Activated T-cell treated with anti-CD3 and anti-CD28 coated beads, Interleukin-2, amount 50 U/mL, for 24 hours (primary cell): ENCODE measurements at regions not wholly inside any gene's neighbourhood (a gene's known extent, or its start where the extent isn't known, plus 50 kb on each side); places are given as distances from the start of the nearest gene placed in this dataset.
"Not testable (repeated sequence)": the region's sequence is repeated elsewhere in the genome, so short reads cannot be mapped to it uniquely, and the experiment has no call there.

ENCODE experiments used
- DNase-seq: peaks from one replicate; pipeline ENCODE4 v3.0.0-alpha.2; 2020
- H3K27ac Mint-ChIP-seq: 2 replicates; pipeline ENCODE4 v1.8.0; 2020; ENCODE audit warnings: mild to moderate bottlenecking, mixed read lengths
- H3K27me3 Mint-ChIP-seq: 2 replicates; pipeline ENCODE4 v1.8.0; 2020; ENCODE audit warnings: mixed read lengths
- H3K36me3 Mint-ChIP-seq: 2 replicates; pipeline ENCODE4 v1.8.0; 2020; ENCODE audit warnings: low read depth, mixed read lengths
- H3K4me1 Mint-ChIP-seq: 2 replicates; pipeline ENCODE4 v1.8.0; 2020; ENCODE audit warnings: low read depth, mixed read lengths
- H3K4me3 Mint-ChIP-seq: 2 replicates; pipeline ENCODE4 v1.8.0; 2020; ENCODE audit warnings: mild to moderate bottlenecking, moderate library complexity, mixed read lengths
- H3K9me3 Mint-ChIP-seq: 2 replicates; pipeline ENCODE4 v1.8.0; 2020; ENCODE audit warnings: mixed read lengths

- no peaks in the 10 kb centered on the region for H3K9me3 Mint-ChIP-seq
- H3K4me1 Mint-ChIP-seq = no peaks in the 10 kb centered on the region
- no peaks in the 10 kb centered on the region for H3K36me3 Mint-ChIP-seq
- H3K27me3 Mint-ChIP-seq = peaks cover 53% of the 10 kb centered on the region
- H3K27ac Mint-ChIP-seq = no peak overlapping the region
- no peak overlapping the region for H3K4me3 Mint-ChIP-seq
- no peak for DNase-seq
These were observed 209.7 kb downstream of the DUSP10 start for GRCh38 chr1:221532071-221532773.

GRCh38 chr1:221541296-221541695 lies 200.6 kb downstream of the DUSP10 start:
- DNase-seq = no peak
- H3K27me3 Mint-ChIP-seq = peaks cover 27% of the 10 kb centered on the region
- no peaks in the 10 kb centered on the region for H3K36me3 Mint-ChIP-seq
- H3K9me3 Mint-ChIP-seq = no peaks in the 10 kb centered on the region
- H3K27ac Mint-ChIP-seq = no peak overlapping the region
- no peaks in the 10 kb centered on the region for H3K4me1 Mint-ChIP-seq
- H3K4me3 Mint-ChIP-seq = no peak overlapping the region

- Mint-ChIP-seq H3K9me3 (no peaks in the 10 kb centered on the region), H3K4me1 (no peaks in the 10 kb centered on the region), H3K4me3 (no peak overlapping the region), H3K27ac (no peak overlapping the region), H3K27me3 (peaks cover 4% of the 10 kb centered on the region), H3K36me3 (no peaks in the 10 kb centered on the region)
- DNase-seq = no peak
These were observed 198.3 kb downstream of the DUSP10 start for GRCh38 chr1:221543529-221544120.

DNA sequence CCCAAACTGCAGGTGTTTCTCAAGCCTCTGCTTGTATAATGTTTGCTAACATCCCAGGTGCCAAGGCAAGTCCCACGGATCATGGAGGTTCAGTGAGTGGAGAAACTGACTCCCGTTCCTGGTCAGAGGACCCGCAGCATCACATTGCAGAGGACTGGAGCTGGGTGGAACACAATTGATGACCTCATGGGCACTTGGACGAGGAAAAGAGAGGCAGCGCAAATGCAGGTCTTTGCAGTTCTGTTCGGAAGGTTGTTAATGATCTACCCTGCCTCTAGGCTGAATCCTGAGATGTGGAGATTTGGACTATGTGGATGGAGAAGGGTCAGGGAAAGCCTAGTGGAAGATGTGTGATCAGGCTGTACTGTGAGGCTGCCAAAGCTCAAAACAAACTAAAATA lies 192.9 kb downstream of the DUSP10 start:
- Mint-ChIP-seq H3K4me1 (no peaks in the 10 kb centered on the region), H3K9me3 (no peaks in the 10 kb centered on the region), H3K27me3 (no peaks in the 10 kb centered on the region), H3K4me3 (no peak overlapping the region), H3K27ac (no peak overlapping the region), H3K36me3 (no peaks in the 10 kb centered on the region)
- DNase-seq = no peak

- H3K27me3 Mint-ChIP-seq = no peaks in the 10 kb centered on the region
- no peak overlapping the region for H3K27ac Mint-ChIP-seq
These were observed 192.1 kb downstream of the DUSP10 start for GRCh38 chr1:221549815-221550214.

GRCh38 chr1:221552792-221553191 lies 189.1 kb downstream of the DUSP10 start:
- H3K4me1 Mint-ChIP-seq, DNase-seq, H3K9me3 Mint-ChIP-seq, H3K36me3 Mint-ChIP-seq, H3K4me3 Mint-ChIP-seq, H3K27ac Mint-ChIP-seq, H3K27me3 Mint-ChIP-seq: not testable (repeated sequence)

More at GRCh38 chr1:221549815-221550214, 192.1 kb downstream of the DUSP10 start:
- Mint-ChIP-seq H3K9me3 (no peaks in the 10 kb centered on the region), H3K4me1 (no peaks in the 10 kb centered on the region), H3K36me3 (no peaks in the 10 kb centered on the region), H3K4me3 (no peak overlapping the region)
- DNase-seq = no peak

DNA sequence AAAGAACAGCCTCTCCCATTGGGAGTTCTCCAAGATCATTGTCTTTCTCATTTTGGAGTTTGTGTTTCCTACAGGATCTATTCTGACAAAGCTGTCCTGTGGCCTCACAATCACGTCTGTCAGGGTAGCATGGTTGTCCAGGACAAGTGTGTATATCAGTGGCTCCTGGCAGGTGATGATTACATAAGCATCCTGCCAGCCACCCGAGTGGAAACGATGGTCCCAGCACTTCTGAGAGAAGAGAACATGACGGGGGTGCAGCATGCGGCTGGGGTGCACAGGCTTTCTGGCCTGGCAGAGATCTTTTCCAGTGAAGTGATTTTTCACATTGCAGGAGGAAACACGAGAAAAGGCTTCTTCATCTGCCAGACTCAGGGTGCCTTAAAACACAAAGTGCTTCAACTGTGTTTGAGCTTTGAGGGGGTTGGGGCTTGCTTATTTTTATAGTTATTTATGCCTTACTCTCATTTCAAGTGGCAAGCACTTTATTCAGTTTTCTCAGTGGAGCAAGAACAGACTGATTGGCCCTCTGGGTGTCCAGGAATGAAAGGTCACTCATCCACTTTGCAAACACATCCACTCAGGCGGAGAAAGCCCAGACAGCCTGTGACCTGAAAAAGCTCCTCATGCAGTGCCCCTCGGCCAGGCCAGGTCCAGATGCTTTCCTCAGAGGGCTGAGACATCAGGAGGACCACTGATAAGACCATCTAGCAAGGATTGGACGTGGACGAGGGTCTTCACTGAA lies 186.0 kb downstream of the DUSP10 start:
- Mint-ChIP-seq H3K4me3 (no peak overlapping the region), H3K36me3 (no peaks in the 10 kb centered on the region), H3K27me3 (no peaks in the 10 kb centered on the region), H3K9me3 (no peaks in the 10 kb centered on the region), H3K27ac (no peak overlapping the region), H3K4me1 (no peaks in the 10 kb centered on the region)
- DNase-seq = no peak

DNA sequence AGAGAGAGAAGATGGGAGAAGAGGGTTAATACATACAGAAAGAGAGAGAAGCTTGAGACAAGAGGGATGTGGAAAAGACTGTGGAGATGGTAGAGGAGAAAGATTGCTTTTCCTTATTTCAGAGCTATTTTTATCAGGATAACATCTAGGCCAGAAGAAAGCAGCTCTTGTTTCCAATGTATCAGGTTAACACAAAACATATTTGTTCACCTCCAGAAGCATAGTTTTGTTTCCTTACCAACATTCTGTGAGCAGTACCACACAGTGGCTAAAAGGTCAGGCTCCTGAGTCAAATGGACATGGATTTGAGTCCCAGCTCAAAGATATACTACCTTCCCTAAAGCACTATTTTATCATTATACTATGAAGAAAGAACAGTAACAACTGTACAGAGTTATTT lies 185.5 kb downstream of the DUSP10 start:
- no peak for DNase-seq
- Mint-ChIP-seq H3K4me3 (no peak overlapping the region), H3K4me1 (no peaks in the 10 kb centered on the region), H3K27me3 (no peaks in the 10 kb centered on the region), H3K36me3 (no peaks in the 10 kb centered on the region), H3K27ac (no peak overlapping the region), H3K9me3 (no peaks in the 10 kb centered on the region)

DNA sequence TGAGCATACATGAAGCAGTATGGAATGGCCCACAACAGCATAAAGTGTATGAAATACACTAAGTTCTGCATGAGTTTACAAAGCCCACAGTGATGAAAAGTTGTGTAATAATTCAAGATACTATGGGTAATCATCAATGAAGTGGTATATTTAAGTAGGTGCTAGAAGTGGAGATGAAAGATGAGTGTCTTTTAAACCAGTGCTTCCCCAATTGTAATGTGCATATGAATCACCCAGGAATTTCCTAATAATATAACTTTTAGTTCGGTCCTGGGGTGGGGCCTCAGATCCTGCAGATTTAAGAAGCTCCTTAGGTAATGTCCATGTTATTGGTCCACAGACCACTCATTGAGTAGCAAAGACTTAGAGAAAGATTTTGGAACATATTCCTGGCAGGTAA lies 184.9 kb downstream of the DUSP10 start:
- no peaks in the 10 kb centered on the region for H3K27me3 Mint-ChIP-seq
- no peak overlapping the region for H3K4me3 Mint-ChIP-seq
- no peaks in the 10 kb centered on the region for H3K36me3 Mint-ChIP-seq
- H3K9me3 Mint-ChIP-seq = no peaks in the 10 kb centered on the region
- H3K27ac Mint-ChIP-seq = no peak overlapping the region
- H3K4me1 Mint-ChIP-seq = no peaks in the 10 kb centered on the region
- DNase-seq = no peak

GRCh38 chr1:221558396-221558795 lies 183.5 kb downstream of the DUSP10 start:
- no peak for DNase-seq
- Mint-ChIP-seq H3K36me3 (no peaks in the 10 kb centered on the region), H3K4me1 (no peaks in the 10 kb centered on the region), H3K27ac (no peak overlapping the region), H3K4me3 (no peak overlapping the region), H3K9me3 (no peaks in the 10 kb centered on the region), H3K27me3 (no peaks in the 10 kb centered on the region)

DNA sequence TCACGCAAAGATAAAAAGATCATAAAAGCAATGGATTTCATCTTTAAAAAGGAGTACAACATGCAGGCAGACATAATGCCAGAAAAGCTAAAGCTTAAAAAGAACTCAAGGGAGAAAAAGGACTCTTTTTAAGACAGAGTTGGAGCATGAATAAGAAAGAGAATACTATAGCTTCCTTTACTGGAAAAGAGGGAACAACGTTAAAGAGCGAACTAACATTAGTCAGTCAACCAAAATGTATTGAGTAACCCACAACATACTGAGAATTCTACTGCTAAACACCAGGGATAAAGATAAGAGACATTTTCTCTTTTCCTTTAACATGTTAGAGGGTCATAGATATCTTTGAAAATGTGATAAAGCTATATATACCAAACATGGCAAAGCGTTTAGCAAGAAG lies 182.0 kb downstream of the DUSP10 start:
- H3K27me3 Mint-ChIP-seq = peaks cover 7% of the 10 kb centered on the region
- DNase-seq = no peak
- no peak overlapping the region for H3K4me3 Mint-ChIP-seq
- no peaks in the 10 kb centered on the region for H3K36me3 Mint-ChIP-seq
- no peak overlapping the region for H3K27ac Mint-ChIP-seq
- no peaks in the 10 kb centered on the region for H3K4me1 Mint-ChIP-seq
- H3K9me3 Mint-ChIP-seq = no peaks in the 10 kb centered on the region

DNA sequence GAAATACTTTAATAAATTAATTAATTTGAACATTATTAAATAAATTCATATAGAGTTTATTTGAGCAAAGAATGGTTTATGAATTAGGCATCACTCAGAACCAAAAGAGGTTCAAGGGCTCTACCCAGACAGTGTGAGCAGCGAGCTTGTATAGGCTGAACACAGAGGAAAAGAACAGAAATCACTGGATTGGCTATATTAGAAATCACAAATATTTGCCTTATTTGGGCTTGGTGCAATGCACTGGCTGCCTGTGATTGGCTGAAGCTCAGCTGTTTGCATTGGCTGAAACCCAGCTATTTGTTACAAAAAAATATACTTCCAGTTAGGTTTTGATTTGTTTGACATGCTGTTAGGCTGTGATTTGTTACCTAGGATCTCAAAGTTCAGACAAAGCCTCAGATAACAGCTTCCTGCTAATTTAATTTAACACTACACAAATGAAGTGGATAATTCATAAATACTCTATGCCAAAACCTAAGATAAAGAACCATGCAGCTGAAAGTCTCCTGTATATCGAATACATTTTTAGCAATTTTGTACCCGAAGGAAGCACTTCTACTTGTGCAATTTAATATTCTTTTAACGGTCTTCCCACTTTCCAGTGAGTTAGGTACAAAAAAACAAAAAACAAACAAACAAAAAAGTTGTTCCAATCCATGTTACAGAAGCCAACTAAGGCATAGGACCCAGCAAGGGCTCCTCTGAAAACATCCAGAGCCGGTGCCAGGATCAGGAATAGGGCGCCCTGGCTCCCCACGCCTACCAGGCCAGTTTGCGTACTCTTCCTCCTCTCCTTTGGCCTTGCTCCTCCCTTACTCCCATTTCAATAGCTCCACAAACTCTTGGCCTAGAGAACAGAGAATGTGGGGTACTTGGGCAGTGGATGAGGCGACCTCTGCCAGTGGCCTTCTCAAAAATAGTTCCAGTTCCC lies 179.1 kb downstream of the DUSP10 start:
- no peaks in the 10 kb centered on the region for H3K36me3 Mint-ChIP-seq
- H3K4me1 Mint-ChIP-seq = no peaks in the 10 kb centered on the region
- no peak overlapping the region for H3K27ac Mint-ChIP-seq

GRCh38 chr1:221563476-221563921 lies 178.4 kb downstream of the DUSP10 start:
- no peaks in the 10 kb centered on the region for H3K4me1 Mint-ChIP-seq
- H3K4me3 Mint-ChIP-seq = no peak overlapping the region
- no peak for DNase-seq

More for the DNA sequence above, 179.1 kb downstream of the DUSP10 start:
- Mint-ChIP-seq H3K27me3 (peaks cover 11% of the 10 kb centered on the region), H3K9me3 (no peaks in the 10 kb centered on the region), H3K4me3 (no peak overlapping the region)
- no peak for DNase-seq

GRCh38 chr1:221564891-221565290 lies 177.0 kb downstream of the DUSP10 start:
- Mint-ChIP-seq H3K4me3 (no peak overlapping the region), H3K4me1 (no peaks in the 10 kb centered on the region), H3K27me3 (peaks cover 11% of the 10 kb centered on the region), H3K36me3 (no peaks in the 10 kb centered on the region), H3K27ac (no peak overlapping the region), H3K9me3 (no peaks in the 10 kb centered on the region)
- DNase-seq = no peak

More at GRCh38 chr1:221563476-221563921, 178.4 kb downstream of the DUSP10 start:
- Mint-ChIP-seq H3K36me3 (no peaks in the 10 kb centered on the region), H3K27ac (no peak overlapping the region), H3K9me3 (no peaks in the 10 kb centered on the region), H3K27me3 (peaks cover 11% of the 10 kb centered on the region)
